ENCODE measurements at regions not wholly inside any gene's neighbourhood (a gene's known extent, or its start where the extent isn't known, plus 50 kb on each side); places are given as distances from the start of the nearest gene placed in this dataset.

DNA sequence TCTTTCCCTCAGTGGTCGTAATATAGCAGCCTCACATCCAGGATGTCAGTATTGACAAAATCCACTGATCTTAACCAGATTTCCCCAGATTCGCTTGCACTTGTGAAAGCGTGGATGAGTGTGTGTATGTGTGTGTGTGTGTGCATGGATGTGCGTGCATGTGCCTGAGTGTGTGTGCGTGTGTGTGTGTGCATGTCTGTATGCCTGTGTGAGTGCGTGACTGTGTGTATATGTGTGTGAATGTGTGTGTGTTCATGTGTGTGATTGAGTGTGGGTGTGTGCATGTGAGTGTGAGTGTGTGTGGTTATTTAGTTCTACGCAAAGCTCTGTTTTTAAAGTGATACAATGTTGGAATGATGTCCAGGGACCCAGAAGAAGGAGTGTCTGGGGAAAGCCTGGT is 723.2 kb downstream of the BRD1 start (continued):
- TF ChIP-seq, protein P1, sequence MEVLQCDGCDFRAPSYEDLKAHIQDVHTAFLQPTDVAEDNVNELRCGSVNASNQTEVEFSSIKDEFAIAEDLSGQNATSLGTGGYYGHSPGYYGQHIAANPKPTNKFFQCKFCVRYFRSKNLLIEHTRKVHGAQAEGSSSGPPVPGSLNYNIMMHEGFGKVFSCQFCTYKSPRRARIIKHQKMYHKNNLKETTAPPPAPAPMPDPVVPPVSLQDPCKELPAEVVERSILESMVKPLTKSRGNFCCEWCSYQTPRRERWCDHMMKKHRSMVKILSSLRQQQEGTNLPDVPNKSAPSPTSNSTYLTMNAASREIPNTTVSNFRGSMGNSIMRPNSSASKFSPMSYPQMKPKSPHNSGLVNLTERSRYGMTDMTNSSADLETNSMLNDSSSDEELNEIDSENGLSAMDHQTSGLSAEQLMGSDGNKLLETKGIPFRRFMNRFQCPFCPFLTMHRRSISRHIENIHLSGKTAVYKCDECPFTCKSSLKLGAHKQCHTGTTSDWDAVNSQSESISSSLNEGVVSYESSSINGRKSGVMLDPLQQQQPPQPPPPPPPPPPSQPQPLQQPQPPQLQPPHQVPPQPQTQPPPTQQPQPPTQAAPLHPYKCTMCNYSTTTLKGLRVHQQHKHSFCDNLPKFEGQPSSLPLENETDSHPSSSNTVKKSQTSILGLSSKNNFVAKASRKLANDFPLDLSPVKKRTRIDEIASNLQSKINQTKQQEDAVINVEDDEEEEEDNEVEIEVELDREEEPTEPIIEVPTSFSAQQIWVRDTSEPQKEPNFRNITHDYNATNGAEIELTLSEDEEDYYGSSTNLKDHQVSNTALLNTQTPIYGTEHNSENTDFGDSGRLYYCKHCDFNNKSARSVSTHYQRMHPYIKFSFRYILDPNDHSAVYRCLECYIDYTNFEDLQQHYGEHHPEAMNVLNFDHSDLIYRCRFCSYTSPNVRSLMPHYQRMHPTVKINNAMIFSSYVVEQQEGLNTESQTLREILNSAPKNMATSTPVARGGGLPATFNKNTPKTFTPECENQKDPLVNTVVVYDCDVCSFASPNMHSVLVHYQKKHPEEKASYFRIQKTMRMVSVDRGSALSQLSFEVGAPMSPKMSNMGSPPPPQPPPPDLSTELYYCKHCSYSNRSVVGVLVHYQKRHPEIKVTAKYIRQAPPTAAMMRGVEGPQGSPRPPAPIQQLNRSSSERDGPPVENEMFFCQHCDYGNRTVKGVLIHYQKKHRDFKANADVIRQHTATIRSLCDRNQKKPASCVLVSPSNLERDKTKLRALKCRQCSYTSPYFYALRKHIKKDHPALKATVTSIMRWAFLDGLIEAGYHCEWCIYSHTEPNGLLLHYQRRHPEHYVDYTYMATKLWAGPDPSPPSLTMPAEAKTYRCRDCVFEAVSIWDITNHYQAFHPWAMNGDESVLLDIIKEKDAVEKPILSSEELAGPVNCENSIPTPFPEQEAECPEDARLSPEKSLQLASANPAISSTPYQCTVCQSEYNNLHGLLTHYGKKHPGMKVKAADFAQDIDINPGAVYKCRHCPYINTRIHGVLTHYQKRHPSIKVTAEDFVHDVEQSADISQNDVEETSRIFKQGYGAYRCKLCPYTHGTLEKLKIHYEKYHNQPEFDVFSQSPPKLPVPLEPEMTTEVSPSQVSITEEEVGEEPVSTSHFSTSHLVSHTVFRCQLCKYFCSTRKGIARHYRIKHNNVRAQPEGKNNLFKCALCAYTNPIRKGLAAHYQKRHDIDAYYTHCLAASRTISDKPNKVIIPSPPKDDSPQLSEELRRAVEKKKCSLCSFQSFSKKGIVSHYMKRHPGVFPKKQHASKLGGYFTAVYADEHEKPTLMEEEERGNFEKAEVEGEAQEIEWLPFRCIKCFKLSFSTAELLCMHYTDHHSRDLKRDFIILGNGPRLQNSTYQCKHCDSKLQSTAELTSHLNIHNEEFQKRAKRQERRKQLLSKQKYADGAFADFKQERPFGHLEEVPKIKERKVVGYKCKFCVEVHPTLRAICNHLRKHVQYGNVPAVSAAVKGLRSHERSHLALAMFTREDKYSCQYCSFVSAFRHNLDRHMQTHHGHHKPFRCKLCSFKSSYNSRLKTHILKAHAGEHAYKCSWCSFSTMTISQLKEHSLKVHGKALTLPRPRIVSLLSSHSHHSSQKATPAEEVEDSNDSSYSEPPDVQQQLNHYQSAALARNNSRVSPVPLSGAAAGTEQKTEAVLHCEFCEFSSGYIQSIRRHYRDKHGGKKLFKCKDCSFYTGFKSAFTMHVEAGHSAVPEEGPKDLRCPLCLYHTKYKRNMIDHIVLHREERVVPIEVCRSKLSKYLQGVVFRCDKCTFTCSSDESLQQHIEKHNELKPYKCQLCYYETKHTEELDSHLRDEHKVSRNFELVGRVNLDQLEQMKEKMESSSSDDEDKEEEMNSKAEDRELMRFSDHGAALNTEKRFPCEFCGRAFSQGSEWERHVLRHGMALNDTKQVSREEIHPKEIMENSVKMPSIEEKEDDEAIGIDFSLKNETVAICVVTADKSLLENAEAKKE (CRISPR knock-in tag; IDR thresholded peaks at IDR 0.05): no peak
- TF ChIP-seq, protein P2, sequence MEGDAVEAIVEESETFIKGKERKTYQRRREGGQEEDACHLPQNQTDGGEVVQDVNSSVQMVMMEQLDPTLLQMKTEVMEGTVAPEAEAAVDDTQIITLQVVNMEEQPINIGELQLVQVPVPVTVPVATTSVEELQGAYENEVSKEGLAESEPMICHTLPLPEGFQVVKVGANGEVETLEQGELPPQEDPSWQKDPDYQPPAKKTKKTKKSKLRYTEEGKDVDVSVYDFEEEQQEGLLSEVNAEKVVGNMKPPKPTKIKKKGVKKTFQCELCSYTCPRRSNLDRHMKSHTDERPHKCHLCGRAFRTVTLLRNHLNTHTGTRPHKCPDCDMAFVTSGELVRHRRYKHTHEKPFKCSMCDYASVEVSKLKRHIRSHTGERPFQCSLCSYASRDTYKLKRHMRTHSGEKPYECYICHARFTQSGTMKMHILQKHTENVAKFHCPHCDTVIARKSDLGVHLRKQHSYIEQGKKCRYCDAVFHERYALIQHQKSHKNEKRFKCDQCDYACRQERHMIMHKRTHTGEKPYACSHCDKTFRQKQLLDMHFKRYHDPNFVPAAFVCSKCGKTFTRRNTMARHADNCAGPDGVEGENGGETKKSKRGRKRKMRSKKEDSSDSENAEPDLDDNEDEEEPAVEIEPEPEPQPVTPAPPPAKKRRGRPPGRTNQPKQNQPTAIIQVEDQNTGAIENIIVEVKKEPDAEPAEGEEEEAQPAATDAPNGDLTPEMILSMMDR (conservative IDR thresholded peaks at IDR 0.05; ENCODE audit: low read depth in 2 of 2): no peak
- TF ChIP-seq EZH2phosphoT487 (IDR thresholded peaks at IDR 0.05; ENCODE audit: unreplicated experiment) (no peak), POLR2AphosphoS5 (IDR thresholded peaks at IDR 0.05; ENCODE audit: low read depth) (no peak), STAT1 (IDR thresholded peaks at IDR 0.05; ENCODE audit: unreplicated experiment) (no peak), JUNB (IDR thresholded peaks at IDR 0.05; ENCODE audit: unreplicated experiment) (no peak), CREB1 (CRISPR knock-in tag; IDR thresholded peaks at IDR 0.05; ENCODE audit: low read depth) (no peak), EZH2 (IDR thresholded peaks at IDR 0.05; ENCODE audit: low read depth, unreplicated experiment) (no peak)

Data from GM23338 (cell line).